ENCODE measurements at regions not wholly inside any gene's neighbourhood (a gene's known extent, or its start where the extent isn't known, plus 50 kb on each side); places are given as distances from the start of the nearest gene placed in this dataset.

GRCh38 chr2:66948234-66948633, 448.9 kb upstream of the ETAA1 start:
- Histone ChIP-seq H3K27ac (ENCODE audit: low read length) (no peak overlapping the region), H3K27me3 (ENCODE audit: control insufficient read depth in 1 of 2, insufficient read depth in 2 of 2, low read length in 2 of 2) (no peaks in the 10 kb centered on the region), H3K36me3 (ENCODE audit: control insufficient read depth in 2 of 2, insufficient read depth in 2 of 2, low read length in 2 of 2) (no peaks in the 10 kb centered on the region), H3K9ac (ENCODE audit: low read length in 2 of 2) (no peak overlapping the region), H3K4me1 (ENCODE audit: control insufficient read depth, insufficient read depth, low read length) (no peaks in the 10 kb centered on the region), H3K4me3 (ENCODE audit: low read length in 2 of 2) (no peak overlapping the region), H3K9me3 (ENCODE audit: control insufficient read depth in 2 of 2, low read length in 2 of 2) (no peaks in the 10 kb centered on the region)

- H3K4me3 ChIP-seq (ENCODE audit: low read length in 2 of 2) = no peak overlapping the region
- H3K9me3 ChIP-seq (ENCODE audit: control insufficient read depth in 2 of 2, low read length in 2 of 2) = no peaks in the 10 kb centered on the region
- no peak overlapping the region for H3K9ac ChIP-seq (ENCODE audit: low read length in 2 of 2)
- H3K27me3 ChIP-seq (ENCODE audit: control insufficient read depth in 1 of 2, insufficient read depth in 2 of 2, low read length in 2 of 2) = no peaks in the 10 kb centered on the region
- H3K4me1 ChIP-seq (ENCODE audit: control insufficient read depth, insufficient read depth, low read length) = no peaks in the 10 kb centered on the region
- H3K27ac ChIP-seq (ENCODE audit: low read length) = no peak overlapping the region
- no peaks in the 10 kb centered on the region for H3K36me3 ChIP-seq (ENCODE audit: control insufficient read depth in 2 of 2, insufficient read depth in 2 of 2, low read length in 2 of 2)
Measured at GRCh38 chr2:66957198-66957597, 439.9 kb upstream of the ETAA1 start.

GRCh38 chr2:66957677-66958076, 439.5 kb upstream of the ETAA1 start:
- H3K4me3 ChIP-seq (ENCODE audit: low read length in 2 of 2) = no peak overlapping the region
- H3K27ac ChIP-seq (ENCODE audit: low read length) = no peak overlapping the region
- no peak overlapping the region for H3K9ac ChIP-seq (ENCODE audit: low read length in 2 of 2)
- H3K9me3 ChIP-seq (ENCODE audit: control insufficient read depth in 2 of 2, low read length in 2 of 2) = no peaks in the 10 kb centered on the region
- no peaks in the 10 kb centered on the region for H3K36me3 ChIP-seq (ENCODE audit: control insufficient read depth in 2 of 2, insufficient read depth in 2 of 2, low read length in 2 of 2)
- H3K27me3 ChIP-seq (ENCODE audit: control insufficient read depth in 1 of 2, insufficient read depth in 2 of 2, low read length in 2 of 2) = no peaks in the 10 kb centered on the region
- no peaks in the 10 kb centered on the region for H3K4me1 ChIP-seq (ENCODE audit: control insufficient read depth, insufficient read depth, low read length)

- Histone ChIP-seq H3K27ac (ENCODE audit: low read length) (no peak overlapping the region), H3K4me3 (ENCODE audit: low read length in 2 of 2) (no peak overlapping the region), H3K36me3 (ENCODE audit: control insufficient read depth in 2 of 2, insufficient read depth in 2 of 2, low read length in 2 of 2) (no peaks in the 10 kb centered on the region), H3K4me1 (ENCODE audit: control insufficient read depth, insufficient read depth, low read length) (peaks cover 9% of the 10 kb centered on the region), H3K9ac (ENCODE audit: low read length in 2 of 2) (no peak overlapping the region), H3K27me3 (ENCODE audit: control insufficient read depth in 1 of 2, insufficient read depth in 2 of 2, low read length in 2 of 2) (no peaks in the 10 kb centered on the region), H3K9me3 (ENCODE audit: control insufficient read depth in 2 of 2, low read length in 2 of 2) (no peaks in the 10 kb centered on the region)
Measured at GRCh38 chr2:66960161-66960560, 437.0 kb upstream of the ETAA1 start.

- Histone ChIP-seq H3K27ac (ENCODE audit: low read length) (peak overlapping the region; percentile 70), H3K9me3 (ENCODE audit: control insufficient read depth in 2 of 2, low read length in 2 of 2) (no peaks in the 10 kb centered on the region), H3K9ac (ENCODE audit: low read length in 2 of 2) (peak overlapping the region in 1 of 2 donors; percentile 31), H3K4me1 (ENCODE audit: control insufficient read depth, insufficient read depth, low read length) (peaks cover 9% of the 10 kb centered on the region), H3K4me3 (ENCODE audit: low read length in 2 of 2) (no peak overlapping the region), H3K27me3 (ENCODE audit: control insufficient read depth in 1 of 2, insufficient read depth in 2 of 2, low read length in 2 of 2) (no peaks in the 10 kb centered on the region), H3K36me3 (ENCODE audit: control insufficient read depth in 2 of 2, insufficient read depth in 2 of 2, low read length in 2 of 2) (no peaks in the 10 kb centered on the region)
Measured at GRCh38 chr2:66962716-66963115, 434.4 kb upstream of the ETAA1 start.

- Histone ChIP-seq H3K27ac (ENCODE audit: low read length) (no peak overlapping the region), H3K27me3 (ENCODE audit: control insufficient read depth in 1 of 2, insufficient read depth in 2 of 2, low read length in 2 of 2) (no peaks in the 10 kb centered on the region), H3K4me1 (ENCODE audit: control insufficient read depth, insufficient read depth, low read length) (peaks cover 9% of the 10 kb centered on the region), H3K36me3 (ENCODE audit: control insufficient read depth in 2 of 2, insufficient read depth in 2 of 2, low read length in 2 of 2) (no peaks in the 10 kb centered on the region), H3K9ac (ENCODE audit: low read length in 2 of 2) (no peak overlapping the region), H3K9me3 (ENCODE audit: control insufficient read depth in 2 of 2, low read length in 2 of 2) (no peaks in the 10 kb centered on the region), H3K4me3 (ENCODE audit: low read length in 2 of 2) (no peak overlapping the region)
Measured at GRCh38 chr2:66966631-66967030, 430.5 kb upstream of the ETAA1 start.

- H3K27me3 ChIP-seq (ENCODE audit: control insufficient read depth in 1 of 2, insufficient read depth in 2 of 2, low read length in 2 of 2) = no peaks in the 10 kb centered on the region
- H3K9ac ChIP-seq (ENCODE audit: low read length in 2 of 2) = no peak overlapping the region
- no peaks in the 10 kb centered on the region for H3K4me1 ChIP-seq (ENCODE audit: control insufficient read depth, insufficient read depth, low read length)
- no peak overlapping the region for H3K27ac ChIP-seq (ENCODE audit: low read length)
- H3K9me3 ChIP-seq (ENCODE audit: control insufficient read depth in 2 of 2, low read length in 2 of 2) = no peaks in the 10 kb centered on the region
- no peak overlapping the region for H3K4me3 ChIP-seq (ENCODE audit: low read length in 2 of 2)
- H3K36me3 ChIP-seq (ENCODE audit: control insufficient read depth in 2 of 2, insufficient read depth in 2 of 2, low read length in 2 of 2) = no peaks in the 10 kb centered on the region
Measured at GRCh38 chr2:66968946-66969345, 428.2 kb upstream of the ETAA1 start.

GRCh38 chr2:66981074-66981473, 416.1 kb upstream of the ETAA1 start:
- Histone ChIP-seq H3K27ac (ENCODE audit: low read length) (no peak overlapping the region), H3K9ac (ENCODE audit: low read length in 2 of 2) (no peak overlapping the region), H3K4me1 (ENCODE audit: control insufficient read depth, insufficient read depth, low read length) (no peaks in the 10 kb centered on the region), H3K36me3 (ENCODE audit: control insufficient read depth in 2 of 2, insufficient read depth in 2 of 2, low read length in 2 of 2) (no peaks in the 10 kb centered on the region), H3K9me3 (ENCODE audit: control insufficient read depth in 2 of 2, low read length in 2 of 2) (no peaks in the 10 kb centered on the region), H3K27me3 (ENCODE audit: control insufficient read depth in 1 of 2, insufficient read depth in 2 of 2, low read length in 2 of 2) (no peaks in the 10 kb centered on the region), H3K4me3 (ENCODE audit: low read length in 2 of 2) (no peak overlapping the region)

- H3K36me3 ChIP-seq (ENCODE audit: control insufficient read depth in 2 of 2, insufficient read depth in 2 of 2, low read length in 2 of 2) = no peaks in the 10 kb centered on the region
- no peaks in the 10 kb centered on the region for H3K4me1 ChIP-seq (ENCODE audit: control insufficient read depth, insufficient read depth, low read length)
- no peak overlapping the region for H3K4me3 ChIP-seq (ENCODE audit: low read length in 2 of 2)
- H3K27me3 ChIP-seq (ENCODE audit: control insufficient read depth in 1 of 2, insufficient read depth in 2 of 2, low read length in 2 of 2) = no peaks in the 10 kb centered on the region
- H3K27ac ChIP-seq (ENCODE audit: low read length) = no peak overlapping the region
- H3K9me3 ChIP-seq (ENCODE audit: control insufficient read depth in 2 of 2, low read length in 2 of 2) = no peaks in the 10 kb centered on the region
- no peak overlapping the region for H3K9ac ChIP-seq (ENCODE audit: low read length in 2 of 2)
Measured at GRCh38 chr2:66982766-66983165, 414.4 kb upstream of the ETAA1 start.

- Histone ChIP-seq H3K4me3 (ENCODE audit: low read length in 2 of 2) (no peak overlapping the region), H3K27me3 (ENCODE audit: control insufficient read depth in 1 of 2, insufficient read depth in 2 of 2, low read length in 2 of 2) (no peaks in the 10 kb centered on the region), H3K36me3 (ENCODE audit: control insufficient read depth in 2 of 2, insufficient read depth in 2 of 2, low read length in 2 of 2) (no peaks in the 10 kb centered on the region), H3K9me3 (ENCODE audit: control insufficient read depth in 2 of 2, low read length in 2 of 2) (no peaks in the 10 kb centered on the region), H3K9ac (ENCODE audit: low read length in 2 of 2) (no peak overlapping the region), H3K27ac (ENCODE audit: low read length) (no peak overlapping the region), H3K4me1 (ENCODE audit: control insufficient read depth, insufficient read depth, low read length) (no peaks in the 10 kb centered on the region)
Measured at GRCh38 chr2:66984864-66985263, 412.3 kb upstream of the ETAA1 start.

GRCh38 chr2:66985906-66986305, 411.2 kb upstream of the ETAA1 start:
- Histone ChIP-seq H3K27me3 (ENCODE audit: control insufficient read depth in 1 of 2, insufficient read depth in 2 of 2, low read length in 2 of 2) (no peaks in the 10 kb centered on the region), H3K9me3 (ENCODE audit: control insufficient read depth in 2 of 2, low read length in 2 of 2) (no peaks in the 10 kb centered on the region), H3K4me1 (ENCODE audit: control insufficient read depth, insufficient read depth, low read length) (no peaks in the 10 kb centered on the region), H3K36me3 (ENCODE audit: control insufficient read depth in 2 of 2, insufficient read depth in 2 of 2, low read length in 2 of 2) (no peaks in the 10 kb centered on the region), H3K27ac (ENCODE audit: low read length) (no peak overlapping the region), H3K9ac (ENCODE audit: low read length in 2 of 2) (no peak overlapping the region), H3K4me3 (ENCODE audit: low read length in 2 of 2) (no peak overlapping the region)

GRCh38 chr2:66987733-66988132, 409.4 kb upstream of the ETAA1 start:
- H3K9me3 ChIP-seq (ENCODE audit: control insufficient read depth in 2 of 2, low read length in 2 of 2) = no peaks in the 10 kb centered on the region
- H3K36me3 ChIP-seq (ENCODE audit: control insufficient read depth in 2 of 2, insufficient read depth in 2 of 2, low read length in 2 of 2) = no peaks in the 10 kb centered on the region
- H3K9ac ChIP-seq (ENCODE audit: low read length in 2 of 2) = no peak overlapping the region
- H3K4me1 ChIP-seq (ENCODE audit: control insufficient read depth, insufficient read depth, low read length) = no peaks in the 10 kb centered on the region
- no peak overlapping the region for H3K4me3 ChIP-seq (ENCODE audit: low read length in 2 of 2)
- no peak overlapping the region for H3K27ac ChIP-seq (ENCODE audit: low read length)
- H3K27me3 ChIP-seq (ENCODE audit: control insufficient read depth in 1 of 2, insufficient read depth in 2 of 2, low read length in 2 of 2) = no peaks in the 10 kb centered on the region
